ENCODE measurements at regions not wholly inside any gene's neighbourhood (a gene's known extent, or its start where the extent isn't known, plus 50 kb on each side); places are given as distances from the start of the nearest gene placed in this dataset.

GRCh38 chr22:48736593-48737460 lies 1090.8 kb downstream of the BRD1 start:
- H3K27me3 ChIP-seq = no peaks in the 10 kb centered on the region
- intact Hi-C loops (cut with DNase I) = no loop called here
- DNase-seq = no peak
- no peaks in the 10 kb centered on the region for H3K4me1 ChIP-seq
- H3K27ac ChIP-seq = no peak overlapping the region
- no peak for TF ChIP-seq EP300 (IDR thresholded peaks at IDR 0.05)
- no peak for TF ChIP-seq POLR2A (IDR thresholded peaks at IDR 0.05)
- TF ChIP-seq POLR2AphosphoS5 (IDR thresholded peaks at IDR 0.05) = no peak
- no peak for TF ChIP-seq CTCF (IDR thresholded peaks at IDR 0.05)
- 79 to 88% methylated on average over 29 of the region's 29 CpGs for WGBS, 2 donors
- H3K36me3 ChIP-seq = no peaks in the 10 kb centered on the region
- no peaks in the 10 kb centered on the region for H3K9me3 ChIP-seq
- H3K4me3 ChIP-seq = no peak overlapping the region

- Histone ChIP-seq H3K4me1 (no peaks in the 10 kb centered on the region), H3K9me3 (no peaks in the 10 kb centered on the region), H3K36me3 (no peaks in the 10 kb centered on the region), H3K27me3 (no peaks in the 10 kb centered on the region), H3K27ac (no peak overlapping the region), H3K4me3 (no peak overlapping the region)
- intact Hi-C loops (cut with DNase I) = no loop called here
- DNase-seq = no peak
- WGBS, 2 donors = 82 to 86% methylated on average over 16 of the region's 16 CpGs
- TF ChIP-seq EP300 (IDR thresholded peaks at IDR 0.05) = no peak
- TF ChIP-seq POLR2AphosphoS5 (IDR thresholded peaks at IDR 0.05) = no peak
- no peak for TF ChIP-seq CTCF (IDR thresholded peaks at IDR 0.05)
- no peak for TF ChIP-seq POLR2A (IDR thresholded peaks at IDR 0.05)
These were observed 1092.7 kb downstream of the BRD1 start for GRCh38 chr22:48734961-48735360.

GRCh38 chr22:48734359-48734758 lies 1093.3 kb downstream of the BRD1 start:
- Histone ChIP-seq H3K4me1 (no peaks in the 10 kb centered on the region), H3K27ac (no peak overlapping the region), H3K27me3 (no peaks in the 10 kb centered on the region), H3K36me3 (no peaks in the 10 kb centered on the region), H3K4me3 (no peak overlapping the region), H3K9me3 (no peaks in the 10 kb centered on the region)
- intact Hi-C loops (cut with DNase I) = no loop called here
- 88 to 89% methylated on average over 10 of the region's 10 CpGs for whole genome bisulfite sequencing, 2 donors
- DNase-seq = no peak
- no peak for TF ChIP-seq CTCF (IDR thresholded peaks at IDR 0.05)
- no peak for TF ChIP-seq POLR2A (IDR thresholded peaks at IDR 0.05)
- no peak for TF ChIP-seq EP300 (IDR thresholded peaks at IDR 0.05)
- no peak for TF ChIP-seq POLR2AphosphoS5 (IDR thresholded peaks at IDR 0.05)

GRCh38 chr22:48729499-48730171 lies 1098.0 kb downstream of the BRD1 start:
- DNase-seq = no peak
- Histone ChIP-seq H3K4me1 (no peaks in the 10 kb centered on the region), H3K4me3 (no peak overlapping the region), H3K27ac (no peak overlapping the region), H3K36me3 (no peaks in the 10 kb centered on the region), H3K27me3 (peaks cover 0 to 3% (median 0%) of the 10 kb centered on the region in 3 donors), H3K9me3 (peaks cover 0 to 8% (median 1%) of the 10 kb centered on the region in 4 donors)
- 81 to 86% methylated on average over 9 of the region's 9 CpGs for WGBS, 2 donors
- intact Hi-C loops (cut with DNase I) = no loop called here
- no peak for TF ChIP-seq EP300 (IDR thresholded peaks at IDR 0.05)
- no peak for TF ChIP-seq POLR2A (IDR thresholded peaks at IDR 0.05)
- no peak for TF ChIP-seq POLR2AphosphoS5 (IDR thresholded peaks at IDR 0.05)
- TF ChIP-seq CTCF (IDR thresholded peaks at IDR 0.05) = no peak
